Amniotic epithelial cell (primary cell): ENCODE measurements at regions not wholly inside any gene's neighbourhood (a gene's known extent, or its start where the extent isn't known, plus 50 kb on each side); places are given as distances from the start of the nearest gene placed in this dataset.

Experiments used
- DNase-seq: peaks from one replicate; pipeline ENCODE4 v3.0.0-alpha.2; 2010; ENCODE audit warnings: low read depth

- DNase-seq = no peak
These were observed 373.2 kb upstream of the C1orf174 start for GRCh38 chr1:4273243-4273642.

DNA sequence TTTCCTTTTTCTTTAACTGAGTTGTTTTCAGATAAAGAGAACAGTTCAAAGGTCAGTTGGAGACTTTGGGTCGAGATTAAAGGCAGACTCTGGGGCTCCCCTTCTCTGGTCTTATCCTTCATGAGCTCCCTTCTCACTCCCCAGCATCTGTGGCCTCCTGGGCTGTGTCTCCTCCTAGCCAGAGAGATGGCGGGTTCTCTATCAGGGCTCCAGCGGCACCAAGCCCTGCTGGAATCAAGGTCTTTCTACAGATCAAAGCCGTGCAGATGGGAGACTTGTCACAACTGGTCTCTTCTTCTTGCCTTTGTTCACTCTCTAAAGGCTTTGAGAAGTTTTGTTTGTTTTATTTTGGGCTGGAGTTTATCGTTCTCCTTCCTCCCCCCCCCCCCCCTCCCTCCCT lies 373.7 kb upstream of the C1orf174 start:
- no peak for DNase-seq

GRCh38 chr1:4275083-4275482 lies 375.0 kb upstream of the C1orf174 start:
- DNase-seq = no peak

GRCh38 chr1:4276238-4276637 lies 376.2 kb upstream of the C1orf174 start:
- no peak for DNase-seq

DNA sequence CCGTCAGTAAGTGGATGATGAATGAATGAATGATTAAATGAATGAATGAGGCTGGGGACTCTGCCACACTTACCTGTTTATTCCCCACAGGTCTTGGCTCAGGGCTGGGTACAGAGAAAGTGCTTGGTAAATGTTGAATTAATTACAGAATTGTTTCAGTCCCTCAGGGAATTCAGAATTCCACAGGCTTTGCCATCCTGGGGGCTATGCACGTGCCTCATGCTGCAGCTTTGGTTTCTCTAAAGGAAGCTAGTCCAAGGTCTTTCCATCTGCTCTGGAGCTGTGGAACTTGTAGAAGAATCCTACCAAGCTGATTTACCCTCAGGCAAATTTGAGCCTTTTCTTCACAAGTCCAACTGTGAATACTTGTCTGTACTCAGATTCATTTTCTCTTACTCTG lies 376.8 kb upstream of the AJAP1 start:
- no peak for DNase-seq

DNA sequence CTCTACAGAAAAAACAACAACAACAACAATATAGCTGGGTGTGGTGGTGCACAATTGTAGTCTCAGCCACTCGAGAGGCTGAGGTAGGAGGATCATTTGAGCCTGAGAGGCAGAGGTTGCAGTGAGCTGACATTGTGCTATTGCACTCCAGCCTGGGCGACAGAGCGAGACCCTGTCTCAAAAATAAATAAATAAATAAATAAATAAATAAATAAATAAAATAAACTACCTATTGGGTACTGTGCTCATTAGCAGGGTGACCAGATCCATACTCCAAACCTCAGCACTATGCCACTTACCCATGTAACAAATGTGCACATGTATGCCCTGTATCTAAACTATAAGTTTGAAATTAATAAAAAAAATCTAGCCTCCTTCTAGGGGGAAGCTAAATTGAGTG lies 369.4 kb upstream of the AJAP1 start:
- DNase-seq = no peak

DNA sequence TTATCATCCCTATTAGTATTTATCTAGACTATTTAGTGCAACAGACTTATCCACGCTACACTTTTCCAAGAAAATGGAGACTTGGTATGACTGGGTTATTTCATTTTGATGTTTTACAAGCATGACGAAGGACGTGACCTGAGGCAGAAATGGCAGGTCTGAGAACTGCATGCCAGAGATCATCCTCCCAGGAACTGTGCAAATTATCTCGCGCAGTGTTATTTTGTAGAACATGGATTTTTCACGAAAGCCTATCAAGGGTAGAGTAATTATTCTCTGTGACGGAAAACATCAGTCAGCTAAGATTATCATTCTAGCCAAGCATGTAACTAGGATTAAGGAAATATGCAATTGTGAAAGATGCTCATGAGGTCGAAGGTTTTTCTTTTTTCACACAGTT lies 361.5 kb upstream of the AJAP1 start:
- DNase-seq = no peak

DNA sequence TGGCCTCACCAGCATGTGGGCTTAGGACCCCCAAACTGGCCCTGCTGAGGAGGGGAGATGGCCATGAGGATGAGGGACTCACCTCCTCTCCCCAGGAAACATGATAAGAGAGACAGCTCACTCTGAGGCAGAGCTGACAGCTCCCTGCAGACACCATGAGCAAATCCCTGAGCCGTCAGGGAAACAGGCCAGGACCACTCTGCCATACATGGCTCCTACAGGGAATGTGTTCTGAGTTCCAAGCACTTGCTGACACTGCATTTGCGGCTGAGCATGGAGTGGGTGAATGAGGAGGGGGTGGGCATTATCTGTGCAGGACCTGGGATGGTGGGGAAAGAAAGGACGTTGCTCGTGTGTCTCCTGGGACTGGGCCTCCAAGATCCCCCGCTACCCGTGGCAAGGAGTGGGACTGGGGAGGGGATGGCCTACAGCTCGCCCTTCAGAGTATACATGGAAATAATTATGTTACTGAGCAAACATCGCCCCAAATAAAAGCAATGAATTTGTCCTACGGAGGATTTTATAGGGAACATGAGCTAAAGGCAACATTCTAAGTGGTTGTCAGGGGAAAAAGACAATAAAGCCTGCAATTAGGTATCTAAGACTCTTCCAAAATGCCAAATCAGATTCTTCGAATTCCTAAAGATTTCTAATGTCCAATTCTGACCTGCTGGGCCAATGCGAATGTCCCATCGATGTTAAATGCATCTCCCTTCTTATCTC lies 355.9 kb upstream of the AJAP1 start:
- no peak for DNase-seq

- no peak for DNase-seq
These were observed 353.4 kb upstream of the AJAP1 start for GRCh38 chr1:4301007-4301406.

DNA sequence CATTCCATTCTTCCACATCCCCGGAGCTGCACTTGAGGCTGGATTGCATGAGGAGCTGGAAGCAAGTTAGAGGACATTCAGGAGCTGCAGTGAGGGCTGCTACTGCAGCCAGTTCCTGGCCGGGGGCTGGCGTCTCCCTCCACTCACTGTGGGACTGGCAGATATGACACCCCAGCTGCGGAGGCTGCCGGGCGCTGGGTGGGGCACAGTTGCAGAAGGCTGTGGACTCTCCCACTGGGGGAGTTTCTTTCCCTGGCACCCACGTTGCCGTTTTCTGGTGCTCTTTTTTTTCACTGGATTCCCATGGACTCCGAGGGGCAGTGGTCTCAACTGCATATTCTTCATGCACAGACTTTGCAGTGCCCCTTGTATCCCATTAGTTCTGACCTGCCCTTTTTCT lies 351.1 kb upstream of the AJAP1 start:
- no peak for DNase-seq

- no peak for DNase-seq
These were observed 348.7 kb upstream of the AJAP1 start for GRCh38 chr1:4305526-4306301.

DNA sequence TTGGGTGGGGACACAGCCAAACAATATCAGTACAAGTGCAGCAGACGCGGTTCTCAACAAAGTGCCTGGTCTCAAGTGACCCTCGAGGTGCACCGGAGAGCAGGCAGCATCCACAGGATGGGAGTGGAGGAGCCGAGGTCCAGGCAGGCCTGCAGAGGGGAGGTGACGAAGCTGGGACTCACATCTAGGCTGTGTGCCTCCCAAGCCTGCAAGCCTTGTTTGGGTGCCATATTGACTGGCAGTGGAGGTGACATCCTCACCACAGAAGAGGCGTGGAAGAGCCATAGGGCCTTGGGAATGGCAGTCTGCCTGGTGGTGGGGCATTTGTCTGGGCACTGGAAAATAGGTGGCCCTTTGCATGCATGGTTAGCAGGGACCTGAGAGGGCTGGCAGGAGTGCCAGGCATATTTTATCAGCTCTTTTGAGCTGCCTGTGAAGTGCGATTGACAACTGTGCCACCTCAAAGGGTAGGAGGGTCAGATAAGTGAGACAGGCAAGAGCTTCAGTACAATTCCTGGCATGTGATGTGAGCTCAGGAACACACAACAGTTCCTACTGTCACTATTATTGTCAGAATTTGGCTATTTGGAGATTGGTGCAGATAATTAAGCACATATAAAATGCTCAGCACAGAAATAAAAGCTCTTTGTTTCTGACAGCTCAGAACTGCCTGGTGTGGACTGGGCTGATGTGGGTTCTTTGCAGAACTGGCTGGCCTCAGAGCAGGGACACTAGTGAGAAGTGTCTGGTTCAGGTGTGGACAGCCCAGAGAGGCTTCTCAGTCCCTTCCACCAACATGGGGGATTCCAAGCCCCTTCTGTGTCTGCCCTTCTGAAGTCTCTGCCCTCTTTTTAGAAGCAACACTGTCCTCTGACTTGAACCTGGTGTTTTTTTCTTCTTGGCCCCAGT lies 347.6 kb upstream of the AJAP1 start:
- no peak for DNase-seq

DNA sequence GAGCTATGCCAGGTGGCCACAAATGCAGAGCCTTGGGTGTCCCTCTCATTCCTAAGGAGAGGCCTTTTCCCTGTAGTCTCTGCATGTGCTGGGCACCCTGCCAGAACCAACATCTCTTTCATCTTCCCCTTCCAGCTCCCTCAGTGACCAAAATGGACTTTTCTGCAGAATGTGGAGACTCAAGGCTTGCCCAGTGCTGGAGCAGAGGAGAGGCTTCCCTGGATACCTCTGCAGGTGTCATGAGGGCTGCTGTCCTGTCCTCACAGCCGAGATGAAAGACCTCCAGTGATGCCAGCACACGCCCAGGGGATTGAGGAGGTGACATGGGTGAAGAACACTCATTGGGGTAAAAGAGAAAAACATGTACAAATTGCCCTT lies 347.0 kb upstream of the AJAP1 start:
- DNase-seq = no peak

GRCh38 chr1:4307911-4308545 lies 346.4 kb upstream of the AJAP1 start:
- DNase-seq = no peak

DNA sequence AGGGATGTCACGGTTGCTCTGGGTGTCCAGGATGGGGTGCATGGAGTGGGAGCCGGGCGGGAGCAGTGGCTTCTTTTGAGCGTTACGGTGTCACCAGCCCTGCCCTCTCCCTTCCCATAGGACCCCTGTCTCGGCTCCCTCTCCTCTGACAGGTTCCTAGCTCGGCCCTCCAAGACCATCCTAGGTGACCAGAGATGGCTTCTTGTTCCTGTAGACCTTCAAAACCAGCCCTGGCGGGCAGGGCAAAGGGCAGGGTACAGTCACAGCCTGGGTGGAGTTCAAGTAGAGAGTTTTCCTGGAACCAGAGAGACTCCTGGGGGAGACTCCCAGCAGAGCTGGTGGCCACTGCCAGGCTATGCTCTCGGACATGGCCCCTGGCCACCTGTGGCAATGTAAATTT lies 345.6 kb upstream of the AJAP1 start:
- no peak for DNase-seq

GRCh38 chr1:4309676-4310320 lies 344.6 kb upstream of the AJAP1 start:
- no peak for DNase-seq

GRCh38 chr1:4310396-4310923 lies 343.9 kb upstream of the AJAP1 start:
- DNase-seq = no peak

DNA sequence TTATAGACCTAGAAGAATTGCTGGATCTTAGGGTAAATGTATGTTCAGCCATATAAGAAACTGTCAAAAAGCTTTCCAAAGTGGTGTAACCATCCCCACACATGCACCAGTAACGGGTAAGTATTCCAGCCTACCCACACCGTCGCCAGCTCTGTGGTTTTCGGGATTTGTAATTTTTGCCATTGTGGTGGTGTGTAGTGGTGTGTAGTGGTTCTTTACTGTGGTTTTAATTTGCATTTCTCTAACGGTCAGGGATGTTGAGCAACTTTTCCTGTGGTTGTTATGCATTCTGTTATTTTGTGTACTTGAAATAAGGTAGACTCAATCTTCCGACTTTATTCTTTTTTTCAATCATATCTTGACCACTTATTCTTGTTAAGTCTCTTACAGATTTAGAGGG lies 342.4 kb upstream of the AJAP1 start:
- DNase-seq = no peak

- no peak for DNase-seq
These were observed 339.2 kb upstream of the AJAP1 start for GRCh38 chr1:4315202-4315601.

DNA sequence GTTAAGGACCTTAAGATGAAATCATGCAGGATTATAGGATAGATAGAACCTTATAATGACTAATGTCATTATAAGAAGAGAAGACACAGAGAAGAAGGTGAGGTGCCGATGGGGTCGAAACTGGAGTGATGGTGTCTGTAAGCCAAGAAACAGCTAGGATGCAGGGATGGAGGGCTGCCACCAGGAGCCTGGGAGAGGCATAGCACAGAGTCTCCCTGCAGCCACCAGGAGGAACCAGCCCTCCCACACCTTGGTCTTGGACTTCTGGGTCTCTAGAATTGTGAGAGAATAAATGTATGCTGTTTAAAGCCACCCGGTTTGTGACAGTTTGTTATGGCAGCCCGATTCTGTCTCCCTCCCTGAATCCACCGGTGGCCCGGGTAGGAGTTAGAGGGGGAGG lies 337.2 kb upstream of the AJAP1 start:
- no peak for DNase-seq

DNA sequence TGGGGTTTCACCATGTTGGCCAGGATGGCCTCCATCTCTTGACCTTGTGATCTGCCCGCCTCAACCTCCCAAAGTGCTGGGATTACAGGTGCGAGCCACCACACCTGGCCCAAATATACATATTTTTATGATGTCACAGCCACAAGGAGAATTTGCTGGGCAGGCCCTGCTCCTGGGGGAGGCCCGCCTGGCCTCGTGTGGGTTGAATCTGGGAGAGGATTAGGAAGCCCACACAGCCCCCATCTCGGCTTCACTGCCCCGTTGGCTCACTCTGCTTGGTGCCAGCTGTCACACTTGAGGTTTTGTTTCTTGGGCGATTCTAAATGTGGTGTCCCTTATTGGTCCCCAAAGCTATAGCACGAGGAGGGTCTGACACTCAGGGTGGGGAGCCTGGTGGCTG lies 335.7 kb upstream of the AJAP1 start:
- DNase-seq = no peak

- no peak for DNase-seq
These were observed 334.9 kb upstream of the AJAP1 start for GRCh38 chr1:4319496-4319895.
